Thoracic aorta (tissue), 2 donors: ENCODE measurements at regions not wholly inside any gene's neighbourhood (a gene's known extent, or its start where the extent isn't known, plus 50 kb on each side); places are given as distances from the start of the nearest gene placed in this dataset.

Experiments
- ATAC-seq: fragments of 150-250 bp; one replicate; pipeline ENCODE4 v1.8.0; 2017; ENCODE audit warnings: low read depth; ENCODE audit not compliant: insufficient number of reproducible peaks, low FRiP score
- DNase-seq: peaks from one replicate; pipeline ENCODE4 v3.0.0-alpha.2; 2020; ENCODE audit warnings: low spot score
- H3K27ac ChIP-seq, 2 donors: fragments of 200-600 bp; sonication (generic); 1 replicate in 1 of 2; 2 replicates in 1 of 2; pipeline ENCODE4 v1.5.1; 2016; ENCODE audit warnings: mild to moderate bottlenecking in 2 of 2, moderate library complexity in 2 of 2
- H3K27me3 ChIP-seq: fragments of 200-600 bp; sonication (generic); replicated peaks from 2 replicates; pipeline ENCODE4 v1.6.0; 2016; ENCODE audit warnings: mild to moderate bottlenecking; ENCODE audit not compliant: insufficient read depth
- H3K36me3 ChIP-seq: fragments of 200-600 bp; sonication (generic); one replicate; pipeline ENCODE4 v1.5.1; 2016
- H3K4me1 ChIP-seq, 2 donors: fragments of 200-600 bp; sonication (generic); 1 replicate in 1 of 2; 2 replicates in 1 of 2; pipeline versions ENCODE4 v1.5.1 to v1.6.0; 2016; ENCODE audit warnings: low read depth in 2 of 2, mild to moderate bottlenecking in 1 of 2; ENCODE audit not compliant: control insufficient read depth in 1 of 2
- H3K4me3 ChIP-seq: fragments of 200-600 bp; sonication (generic); 2 replicates; pipeline ENCODE4 v1.5.1; 2016; ENCODE audit warnings: mild to moderate bottlenecking
- H3K9me3 ChIP-seq: fragments of 200-600 bp; sonication (generic); 2 replicates; pipeline ENCODE4 v1.5.1; 2016
- CTCF ChIP-seq: fragments of 200-600 bp; sonication (generic); IDR thresholded peaks from one replicate; pipeline ENCODE4 v1.5.1; 2019; ENCODE audit warnings: antibody characterized with exemption

GRCh38 chr2:64865831-64866345, 123.3 kb upstream of the SLC1A4 start:
- Histone ChIP-seq H3K27me3 (no peaks in the 10 kb centered on the region), H3K4me1 (peaks cover 0 to 12% of the 10 kb centered on the region in 2 donors), H3K27ac (no peak overlapping the region), H3K9me3 (no peaks in the 10 kb centered on the region), H3K4me3 (peak overlapping the region; percentile 76), H3K36me3 (no peaks in the 10 kb centered on the region)
- no peak for ATAC-seq
- TF ChIP-seq CTCF: no peak
- DNase-seq: no peak

GRCh38 chr2:64866797-64867196, 122.4 kb upstream of the SLC1A4 start:
- Histone ChIP-seq H3K4me3 (no peak overlapping the region), H3K4me1 (peaks cover 0 to 12% of the 10 kb centered on the region in 2 donors), H3K27me3 (no peaks in the 10 kb centered on the region), H3K9me3 (no peaks in the 10 kb centered on the region), H3K27ac (no peak overlapping the region), H3K36me3 (no peaks in the 10 kb centered on the region)
- ATAC-seq (no peak), DNase-seq (no peak)
- no peak for TF ChIP-seq CTCF

GRCh38 chr2:64867253-64867996, 121.8 kb upstream of the SLC1A4 start:
- H3K27ac ChIP-seq: no peak overlapping the region
- H3K27me3 ChIP-seq: no peaks in the 10 kb centered on the region
- no peak for TF ChIP-seq CTCF
- no peaks in the 10 kb centered on the region for H3K36me3 ChIP-seq
- no peaks in the 10 kb centered on the region for H3K9me3 ChIP-seq
- peaks cover 0 to 12% of the 10 kb centered on the region in 2 donors for H3K4me1 ChIP-seq
- no peak for ATAC-seq
- no peak for DNase-seq
- no peak overlapping the region for H3K4me3 ChIP-seq

- no peak overlapping the region for H3K27ac ChIP-seq
- H3K4me3 ChIP-seq: no peak overlapping the region
- H3K27me3 ChIP-seq: no peaks in the 10 kb centered on the region
- no peaks in the 10 kb centered on the region for H3K9me3 ChIP-seq
- no peak for DNase-seq
- no peak for ATAC-seq
- peaks cover 0 to 12% of the 10 kb centered on the region in 2 donors for H3K4me1 ChIP-seq
- TF ChIP-seq CTCF: no peak
- H3K36me3 ChIP-seq: no peaks in the 10 kb centered on the region
Observed at GRCh38 chr2:64869126-64869525, 120.1 kb upstream of the SLC1A4 start.

- peak; percentile 35 for ATAC-seq
- peak; percentile 96 for TF ChIP-seq CTCF
- Histone ChIP-seq H3K36me3 (no peaks in the 10 kb centered on the region), H3K4me3 (peak overlapping the region; percentile 62), H3K27me3 (no peaks in the 10 kb centered on the region), H3K4me1 (peaks cover 0 to 20% of the 10 kb centered on the region in 2 donors), H3K9me3 (no peaks in the 10 kb centered on the region), H3K27ac (no peak overlapping the region)
- DNase-seq: peak; percentile 28
Observed at GRCh38 chr2:64873472-64873924, 115.7 kb upstream of the SLC1A4 start.
